ENCODE measurements at regions not wholly inside any gene's neighbourhood (a gene's known extent, or its start where the extent isn't known, plus 50 kb on each side); places are given as distances from the start of the nearest gene placed in this dataset.

- intact Hi-C loops (cut with micrococcal nuclease): no loop called here
These were observed 182.0 kb downstream of the ZNF330 start for GRCh38 chr4:141402712-141403111.

GRCh38 chr4:141403782-141404181 is 183.1 kb downstream of the ZNF330 start:
- intact Hi-C loops (cut with micrococcal nuclease): no loop called here

- intact Hi-C loops (cut with micrococcal nuclease): no loop called here
These were observed 185.5 kb downstream of the ZNF330 start for GRCh38 chr4:141406237-141406636.

DNA sequence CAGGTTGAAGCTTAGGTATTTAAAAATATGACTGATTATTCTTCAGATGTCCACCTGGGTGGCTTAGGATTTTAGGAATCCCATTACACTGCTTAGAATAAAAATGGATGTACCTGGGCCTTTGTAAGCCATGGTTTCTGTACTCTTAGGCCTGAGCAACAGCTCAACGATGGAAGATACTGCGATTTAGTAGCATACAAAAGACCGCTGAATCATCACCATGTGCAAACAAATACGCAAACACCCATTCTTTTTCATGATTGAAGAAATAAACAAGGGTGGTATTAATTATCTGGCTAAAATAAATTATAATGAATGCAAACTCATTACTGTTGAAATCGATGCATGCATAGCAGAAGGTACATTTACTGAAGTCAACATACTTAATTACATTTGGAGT is 188.9 kb downstream of the ZNF330 start:
- intact Hi-C loops (cut with micrococcal nuclease): no loop called here

GRCh38 chr4:141410839-141411238 is 190.1 kb downstream of the ZNF330 start:
- intact Hi-C loops (cut with micrococcal nuclease): no loop called here

- intact Hi-C loops (cut with micrococcal nuclease): no loop called here
These were observed 191.2 kb downstream of the ZNF330 start for GRCh38 chr4:141411936-141412335.

- intact Hi-C loops (cut with micrococcal nuclease): no loop called here
These were observed 192.7 kb downstream of the ZNF330 start for GRCh38 chr4:141413366-141413765.

DNA sequence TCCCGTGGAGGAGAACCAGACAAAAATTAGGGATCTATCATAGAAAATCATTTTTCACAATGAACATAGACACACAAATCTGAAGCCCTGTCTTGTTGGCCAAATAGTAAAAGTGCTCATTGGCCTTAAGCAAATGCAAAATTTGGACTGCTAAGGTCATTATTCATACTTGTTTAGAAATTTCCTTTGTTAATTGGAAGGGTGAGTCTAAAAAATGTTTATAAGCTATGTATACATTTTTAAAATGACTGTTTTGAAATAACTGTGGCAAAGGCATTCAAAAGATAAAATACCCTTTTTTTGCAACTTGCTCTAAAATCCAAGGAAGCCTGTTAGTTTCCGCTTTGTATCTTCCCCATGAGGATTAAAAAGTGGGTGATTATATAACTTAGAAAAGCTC is 195.0 kb downstream of the ZNF330 start:
- intact Hi-C loops (cut with micrococcal nuclease): no loop called here

- intact Hi-C loops (cut with micrococcal nuclease): no loop called here
These were observed 195.5 kb downstream of the ZNF330 start for GRCh38 chr4:141416219-141416618.

GRCh38 chr4:141416677-141417363 is 196.1 kb downstream of the ZNF330 start:
- intact Hi-C loops (cut with micrococcal nuclease): no loop called here

- intact Hi-C loops (cut with micrococcal nuclease): no loop called here
These were observed 196.7 kb downstream of the ZNF330 start for GRCh38 chr4:141417387-141417786.

DNA sequence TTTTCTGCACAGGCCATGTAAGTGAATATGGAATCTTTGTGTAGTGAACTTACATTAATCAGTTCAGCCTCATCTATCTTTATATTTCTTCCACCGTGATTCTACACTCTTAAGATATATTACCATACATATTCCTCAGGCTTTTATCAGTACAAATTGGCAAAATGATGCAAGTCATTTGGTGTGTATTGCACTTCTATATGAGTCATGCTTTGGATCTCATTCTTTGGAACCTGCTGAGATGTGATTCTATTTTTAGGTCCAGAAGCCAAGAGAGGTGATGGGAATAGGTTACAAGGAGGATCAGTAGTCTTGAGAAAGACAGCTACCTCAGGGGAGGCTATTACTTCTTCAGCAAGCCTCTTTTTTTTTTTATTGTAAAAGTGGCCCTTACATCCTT is 204.4 kb downstream of the ZNF330 start:
- intact Hi-C loops (cut with micrococcal nuclease): no loop called here

- intact Hi-C loops (cut with micrococcal nuclease): no loop called here
These were observed 207.1 kb downstream of the ZNF330 start for GRCh38 chr4:141427726-141428296.

DNA sequence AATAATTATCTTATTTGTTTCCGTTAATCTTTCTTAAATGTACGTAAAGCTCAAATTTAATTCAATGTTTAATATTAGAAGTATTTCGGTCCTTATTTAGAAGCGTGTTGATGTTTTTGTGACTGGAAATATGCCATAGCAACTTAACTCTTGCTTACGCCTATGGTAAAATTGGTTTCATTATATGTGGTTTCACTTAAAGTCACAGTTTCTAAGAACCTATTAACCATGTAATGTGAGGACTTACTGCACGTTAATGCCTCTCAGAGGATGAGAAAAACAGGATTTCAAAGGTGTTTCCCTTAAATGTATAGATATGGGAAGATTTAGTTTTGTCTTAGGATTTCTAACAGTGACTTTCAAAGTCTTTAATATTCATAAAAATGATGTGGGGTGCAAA is 206.4 kb upstream of the IL15 start:
- intact Hi-C loops (cut with micrococcal nuclease): no loop called here

GRCh38 chr4:141430686-141431085 is 205.7 kb upstream of the IL15 start:
- intact Hi-C loops (cut with micrococcal nuclease): no loop called here

- intact Hi-C loops (cut with micrococcal nuclease): no loop called here
These were observed 204.2 kb upstream of the IL15 start for GRCh38 chr4:141432000-141432712.

GRCh38 chr4:141435446-141436225 is 200.7 kb upstream of the IL15 start:
- intact Hi-C loops (cut with micrococcal nuclease): no loop called here

DNA sequence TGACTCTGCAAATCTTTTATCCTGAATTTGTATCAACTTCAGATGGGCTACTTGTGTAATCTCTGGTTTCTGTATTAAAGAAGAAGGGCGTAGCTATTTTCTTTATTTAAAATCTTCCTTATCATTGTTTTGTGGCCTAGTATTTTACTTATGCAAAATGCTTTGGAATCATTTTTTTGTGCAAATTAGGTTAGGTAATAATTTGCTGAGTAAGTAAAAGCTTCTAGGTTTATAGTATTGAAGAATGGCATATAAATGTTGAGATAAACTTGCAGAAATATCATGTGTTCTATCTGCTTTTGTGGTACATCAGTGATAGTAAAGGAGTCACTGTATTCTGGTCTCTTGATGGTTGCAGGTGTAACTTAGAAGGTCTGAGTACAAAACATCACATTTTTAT is 197.2 kb upstream of the IL15 start:
- intact Hi-C loops (cut with micrococcal nuclease): no loop called here

DNA sequence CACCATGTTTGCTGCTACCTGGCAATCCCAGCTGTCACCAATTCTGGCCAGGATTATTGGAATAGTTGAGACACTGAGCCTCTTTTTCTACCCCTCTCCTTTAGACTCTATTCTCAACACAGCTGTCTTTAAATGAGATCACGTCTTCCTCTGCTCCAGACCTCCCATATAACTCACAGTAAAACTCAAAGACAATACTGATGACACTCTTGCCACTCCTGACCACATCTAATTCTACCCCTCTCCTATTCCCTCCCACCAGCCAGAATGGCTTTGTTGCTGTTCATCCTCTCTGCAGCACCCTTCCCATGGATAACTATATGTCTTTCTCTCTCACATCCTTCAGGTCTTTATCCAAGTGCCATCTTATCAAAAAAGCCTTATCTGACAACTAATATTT is 188.6 kb upstream of the IL15 start:
- intact Hi-C loops (cut with micrococcal nuclease): no loop called here

- intact Hi-C loops (cut with micrococcal nuclease): no loop called here
These were observed 187.9 kb upstream of the IL15 start for GRCh38 chr4:141448490-141448889.

DNA sequence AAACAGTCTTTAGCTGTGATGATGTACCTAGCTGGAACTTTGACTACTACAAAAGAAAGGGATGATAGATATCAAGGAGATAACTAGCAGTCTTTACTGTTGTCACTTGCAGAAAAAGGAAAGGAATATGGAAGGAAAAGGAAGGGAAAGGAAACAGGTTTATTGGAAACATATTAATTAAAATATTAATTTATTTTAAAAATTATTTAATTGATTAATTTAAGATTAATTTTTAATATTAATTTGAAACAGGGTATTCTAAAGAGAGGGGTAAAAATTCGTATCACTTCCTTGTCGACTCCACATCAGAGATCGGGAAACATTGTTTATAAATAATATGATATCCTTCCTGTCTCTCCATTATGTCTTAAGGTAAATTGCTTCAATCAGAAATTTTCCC is 186.5 kb upstream of the IL15 start:
- intact Hi-C loops (cut with micrococcal nuclease): no loop called here

- intact Hi-C loops (cut with micrococcal nuclease): no loop called here
These were observed 180.7 kb upstream of the IL15 start for GRCh38 chr4:141455651-141456050.

Data from T-helper 1 cell treated with Interleukin-12 subunit alpha and Interleukin-12 subunit beta and Interleukin-4 antibody, amounts not matched to agents 30 ng/mL and 1 ng/mL, for 36 hours (primary cell).